ENCODE measurements at regions not wholly inside any gene's neighbourhood (a gene's known extent, or its start where the extent isn't known, plus 50 kb on each side); places are given as distances from the start of the nearest gene placed in this dataset.

DNA sequence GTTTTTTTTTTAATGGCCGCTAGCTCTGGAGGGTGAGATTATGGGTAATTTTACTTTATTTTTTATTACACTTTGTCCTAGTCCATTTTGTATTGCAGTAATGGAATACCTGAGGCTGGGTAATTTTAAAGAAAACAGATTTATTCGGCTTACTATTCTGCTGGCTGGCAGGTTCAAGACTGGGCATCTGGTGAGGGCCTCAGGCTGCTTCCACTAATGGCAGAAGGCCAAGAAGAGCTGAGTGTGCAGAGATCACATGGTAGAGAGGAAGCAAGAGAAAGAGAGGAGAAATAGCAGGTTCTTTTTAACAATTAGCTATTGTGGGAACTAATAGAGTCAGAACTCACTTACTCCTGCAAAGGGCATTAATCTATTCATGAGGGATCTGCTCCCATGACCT lies 52.4 kb upstream of the ARHGAP28 start:
- TF ChIP-seq, protein P1, sequence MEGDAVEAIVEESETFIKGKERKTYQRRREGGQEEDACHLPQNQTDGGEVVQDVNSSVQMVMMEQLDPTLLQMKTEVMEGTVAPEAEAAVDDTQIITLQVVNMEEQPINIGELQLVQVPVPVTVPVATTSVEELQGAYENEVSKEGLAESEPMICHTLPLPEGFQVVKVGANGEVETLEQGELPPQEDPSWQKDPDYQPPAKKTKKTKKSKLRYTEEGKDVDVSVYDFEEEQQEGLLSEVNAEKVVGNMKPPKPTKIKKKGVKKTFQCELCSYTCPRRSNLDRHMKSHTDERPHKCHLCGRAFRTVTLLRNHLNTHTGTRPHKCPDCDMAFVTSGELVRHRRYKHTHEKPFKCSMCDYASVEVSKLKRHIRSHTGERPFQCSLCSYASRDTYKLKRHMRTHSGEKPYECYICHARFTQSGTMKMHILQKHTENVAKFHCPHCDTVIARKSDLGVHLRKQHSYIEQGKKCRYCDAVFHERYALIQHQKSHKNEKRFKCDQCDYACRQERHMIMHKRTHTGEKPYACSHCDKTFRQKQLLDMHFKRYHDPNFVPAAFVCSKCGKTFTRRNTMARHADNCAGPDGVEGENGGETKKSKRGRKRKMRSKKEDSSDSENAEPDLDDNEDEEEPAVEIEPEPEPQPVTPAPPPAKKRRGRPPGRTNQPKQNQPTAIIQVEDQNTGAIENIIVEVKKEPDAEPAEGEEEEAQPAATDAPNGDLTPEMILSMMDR (IDR thresholded peaks at IDR 0.05), result no peak
- no peak for TF ChIP-seq EZH2 (IDR thresholded peaks at IDR 0.05; ENCODE audit: borderline replicate concordance, insufficient read depth, low read depth, low read length, poor library complexity, severe bottlenecking)
